ENCODE measurements at regions not wholly inside any gene's neighbourhood (a gene's known extent, or its start where the extent isn't known, plus 50 kb on each side); places are given as distances from the start of the nearest gene placed in this dataset.

DNA sequence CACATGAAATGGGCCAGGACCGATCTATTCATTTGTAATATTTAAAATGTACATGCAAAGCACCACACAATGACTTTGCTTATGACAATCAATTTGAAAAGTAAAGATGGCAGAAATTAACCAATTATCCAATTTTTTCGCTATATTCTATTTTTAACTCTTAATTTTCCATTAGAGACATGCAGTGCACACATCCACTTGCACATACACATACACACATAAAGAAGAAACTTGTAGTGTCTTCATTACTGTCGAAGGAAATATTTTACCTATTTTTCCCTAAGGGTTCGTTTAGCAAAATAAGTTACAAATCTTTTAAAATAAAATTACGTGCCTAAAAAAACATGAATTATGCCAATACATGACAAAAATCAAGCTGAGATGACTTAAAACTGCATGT is 194.3 kb upstream of the MDFIC2 start:
- TF ChIP-seq, protein P1, sequence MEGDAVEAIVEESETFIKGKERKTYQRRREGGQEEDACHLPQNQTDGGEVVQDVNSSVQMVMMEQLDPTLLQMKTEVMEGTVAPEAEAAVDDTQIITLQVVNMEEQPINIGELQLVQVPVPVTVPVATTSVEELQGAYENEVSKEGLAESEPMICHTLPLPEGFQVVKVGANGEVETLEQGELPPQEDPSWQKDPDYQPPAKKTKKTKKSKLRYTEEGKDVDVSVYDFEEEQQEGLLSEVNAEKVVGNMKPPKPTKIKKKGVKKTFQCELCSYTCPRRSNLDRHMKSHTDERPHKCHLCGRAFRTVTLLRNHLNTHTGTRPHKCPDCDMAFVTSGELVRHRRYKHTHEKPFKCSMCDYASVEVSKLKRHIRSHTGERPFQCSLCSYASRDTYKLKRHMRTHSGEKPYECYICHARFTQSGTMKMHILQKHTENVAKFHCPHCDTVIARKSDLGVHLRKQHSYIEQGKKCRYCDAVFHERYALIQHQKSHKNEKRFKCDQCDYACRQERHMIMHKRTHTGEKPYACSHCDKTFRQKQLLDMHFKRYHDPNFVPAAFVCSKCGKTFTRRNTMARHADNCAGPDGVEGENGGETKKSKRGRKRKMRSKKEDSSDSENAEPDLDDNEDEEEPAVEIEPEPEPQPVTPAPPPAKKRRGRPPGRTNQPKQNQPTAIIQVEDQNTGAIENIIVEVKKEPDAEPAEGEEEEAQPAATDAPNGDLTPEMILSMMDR (IDR thresholded peaks at IDR 0.05; ENCODE audit: borderline replicate concordance, extremely low read depth, low read length, poor library complexity, severe bottlenecking): no peak
- no peak for TF ChIP-seq EZH2 (IDR thresholded peaks at IDR 0.05; ENCODE audit: borderline replicate concordance, low read depth, low read length, severe bottlenecking)
